Ovary (tissue), 7 donors: ENCODE measurements at regions not wholly inside any gene's neighbourhood (a gene's known extent, or its start where the extent isn't known, plus 50 kb on each side); places are given as distances from the start of the nearest gene placed in this dataset.

Experiments used
- DNase-seq, 5 donors: peaks; one replicate each; pipeline ENCODE4 v3.0.0-alpha.2; 2019 to 2020
- H3K27ac ChIP-seq, 2 donors: fragments of 200-600 bp; one replicate each; pipeline versions ENCODE4 v1.5.1 to v1.8.0; 2019 to 2022
- H3K27me3 ChIP-seq: fragments of 200-600 bp; one replicate; pipeline ENCODE4 v1.8.0; 2022
- H3K36me3 ChIP-seq: fragments of 200-600 bp; sonication (generic); one replicate; pipeline ENCODE4 v1.5.1; 2019
- H3K4me1 ChIP-seq: one replicate; pipeline ENCODE4 v1.8.1; 2013; ENCODE audit warnings: mild to moderate bottlenecking, moderate library complexity; ENCODE audit not compliant: insufficient read depth
- H3K4me3 ChIP-seq: fragments of 200-600 bp; sonication (generic); one replicate; pipeline ENCODE4 v1.5.1; 2017
- H3K9me3 ChIP-seq, 2 donors: fragments of 200-600 bp in 1 of 2; sonication (generic) in 1 of 2; one replicate each; pipeline versions ENCODE4 v1.5.1 to v1.8.1; 2013 to 2019; ENCODE audit warnings: mild to moderate bottlenecking in 1 of 2, moderate library complexity in 1 of 2
- EP300 ChIP-seq: sonication (generic); formaldehyde crosslinking; IDR thresholded peaks from one replicate; pipeline ENCODE4 v1.6.1; 2017; ENCODE audit warnings: antibody characterized with exemption
- POLR2A ChIP-seq: fragments of 450-650 bp; IDR thresholded peaks from one replicate; pipeline ENCODE4 v1.6.1; 2017; ENCODE audit warnings: antibody characterized with exemption, mild to moderate bottlenecking, moderate library complexity
- WGBS, 3 donors: extraction: QIAGEN DNeasy Blood & Tissue Kit in 1 of 3; methylation state at CpG; one replicate each; pipeline versions ENCODE4 v1.1.5 to v1.1.7; 2013 to 2017; 5-methylcytosine and 5-hydroxymethylcytosine counted together
- intact Hi-C, 4 donors: fragments of 100-400 bp; cut with DNase I; formaldehyde crosslinking; loops; one replicate each; pipeline versions ENCODE4 v1.11.0 to v1.15.1; 2022 to 2023
- TF ChIP-seq, protein P1 (sequence below), 3 donors: fragments of 450-650 bp in 2 of 3; fragments of 200-600 bp in 1 of 3; IDR thresholded peaks; one replicate each; pipeline versions ENCODE4 v1.5.1 to v1.8.0; 2016 to 2022; ENCODE audit warnings: antibody characterized with exemption in 3 of 3, mild to moderate bottlenecking in 1 of 3
- donor health status: DM: no; HTN: no; CAD: no; lungs with moderate emphysema.
- donor health status: DM: no; HTN: no; CAD: no.
- donor health status: Bipolar disorder and iron deficiency.
- donor health status: DM: no; HTN: no; CAD: no.
- donor health status: DM: yes; HTN: yes; CAD: no.

DNA sequence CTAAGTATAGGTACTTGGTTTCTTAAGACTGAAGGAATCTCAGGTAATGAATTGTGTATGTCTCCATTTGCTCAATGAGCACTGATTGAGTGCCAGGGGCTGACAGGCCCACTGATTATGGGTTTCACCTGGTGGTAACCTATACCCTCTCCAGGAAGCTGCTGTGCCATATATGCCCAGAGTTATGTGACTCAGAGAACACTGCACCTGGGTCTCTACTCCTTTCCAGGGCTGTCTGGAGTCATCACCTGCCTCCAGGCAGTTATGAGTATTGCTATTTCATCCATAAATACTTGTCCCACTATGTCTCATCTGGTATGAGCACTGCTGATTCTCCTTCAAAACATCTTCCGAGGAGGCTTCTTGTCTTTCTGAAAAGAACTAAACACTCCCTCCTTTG lies 692.9 kb downstream of the BCL11B start:
- 82 to 91% (median 88%) methylated on average over 1 of the region's 1 CpG for WGBS, 3 donors
- Histone ChIP-seq H3K4me1 (no peaks in the 10 kb centered on the region), H3K27me3 (no peaks in the 10 kb centered on the region), H3K9me3 (no peaks in the 10 kb centered on the region), H3K4me3 (no peak overlapping the region), H3K27ac (no peak overlapping the region), H3K36me3 (no peaks in the 10 kb centered on the region)
- TF ChIP-seq EP300 (no peak), POLR2A (no peak)
- intact Hi-C loops: no loop called here
- DNase-seq: no peak

DNA sequence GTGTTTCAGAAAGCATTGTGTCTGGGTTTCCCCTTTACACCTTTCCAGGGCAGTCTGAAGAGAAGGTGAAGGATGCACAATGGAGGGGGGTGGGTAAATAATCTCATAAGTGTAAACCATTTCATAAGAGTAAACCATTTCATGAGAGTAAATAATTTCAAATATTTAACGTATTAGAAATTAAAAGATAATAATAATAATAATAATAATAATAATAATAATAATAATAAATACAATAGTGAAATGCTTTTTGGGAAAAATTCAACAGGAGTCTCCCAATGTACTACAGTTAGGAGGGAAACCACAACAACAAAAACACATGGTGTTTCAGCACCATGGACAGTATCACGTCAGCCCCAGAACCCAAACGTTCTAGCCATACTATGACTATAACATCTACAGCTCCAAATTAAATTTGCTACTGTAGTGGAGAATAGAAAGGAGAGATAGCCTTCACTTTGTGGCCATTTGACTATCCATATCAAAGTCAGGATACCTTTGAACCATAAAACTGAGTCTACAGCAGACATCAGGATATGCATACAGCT lies 691.8 kb downstream of the BCL11B start:
- H3K27ac ChIP-seq: no peak overlapping the region
- no peaks in the 10 kb centered on the region for H3K27me3 ChIP-seq
- H3K4me1 ChIP-seq: no peaks in the 10 kb centered on the region
- WGBS, 3 donors: 2 to 5% (median 3%) methylated on average over 3 of the region's 3 CpGs
- TF ChIP-seq EP300 (no peak), POLR2A (no peak)
- TF ChIP-seq, protein P1, sequence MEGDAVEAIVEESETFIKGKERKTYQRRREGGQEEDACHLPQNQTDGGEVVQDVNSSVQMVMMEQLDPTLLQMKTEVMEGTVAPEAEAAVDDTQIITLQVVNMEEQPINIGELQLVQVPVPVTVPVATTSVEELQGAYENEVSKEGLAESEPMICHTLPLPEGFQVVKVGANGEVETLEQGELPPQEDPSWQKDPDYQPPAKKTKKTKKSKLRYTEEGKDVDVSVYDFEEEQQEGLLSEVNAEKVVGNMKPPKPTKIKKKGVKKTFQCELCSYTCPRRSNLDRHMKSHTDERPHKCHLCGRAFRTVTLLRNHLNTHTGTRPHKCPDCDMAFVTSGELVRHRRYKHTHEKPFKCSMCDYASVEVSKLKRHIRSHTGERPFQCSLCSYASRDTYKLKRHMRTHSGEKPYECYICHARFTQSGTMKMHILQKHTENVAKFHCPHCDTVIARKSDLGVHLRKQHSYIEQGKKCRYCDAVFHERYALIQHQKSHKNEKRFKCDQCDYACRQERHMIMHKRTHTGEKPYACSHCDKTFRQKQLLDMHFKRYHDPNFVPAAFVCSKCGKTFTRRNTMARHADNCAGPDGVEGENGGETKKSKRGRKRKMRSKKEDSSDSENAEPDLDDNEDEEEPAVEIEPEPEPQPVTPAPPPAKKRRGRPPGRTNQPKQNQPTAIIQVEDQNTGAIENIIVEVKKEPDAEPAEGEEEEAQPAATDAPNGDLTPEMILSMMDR (IDR thresholded peaks at IDR 0.05): no peak
- no peaks in the 10 kb centered on the region for H3K9me3 ChIP-seq
- no peak overlapping the region for H3K4me3 ChIP-seq
- no peaks in the 10 kb centered on the region for H3K36me3 ChIP-seq
- intact Hi-C loops: no loop called here
- DNase-seq: no peak

DNA sequence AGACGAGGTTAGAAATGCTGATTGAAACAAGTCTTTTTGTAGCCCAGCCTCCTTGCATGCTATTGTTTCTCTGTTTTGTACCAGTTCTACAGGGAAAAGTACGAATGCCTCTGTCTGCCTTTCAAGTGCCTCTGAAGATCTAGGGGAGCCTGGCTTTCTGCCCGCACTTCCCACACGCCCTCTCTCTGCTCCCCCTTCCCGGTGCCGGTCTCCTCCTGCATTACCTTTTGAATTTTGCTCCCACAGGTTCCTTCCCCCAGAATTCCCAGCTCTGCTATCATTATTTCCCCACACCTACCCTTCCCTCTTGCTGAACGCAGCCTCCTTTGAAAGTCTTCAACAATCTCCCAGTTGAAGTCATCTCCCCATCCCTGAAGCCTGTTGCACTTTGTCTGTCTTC lies 689.7 kb downstream of the BCL11B start:
- Histone ChIP-seq H3K27me3 (no peaks in the 10 kb centered on the region), H3K4me3 (no peak overlapping the region), H3K9me3 (no peaks in the 10 kb centered on the region), H3K4me1 (no peaks in the 10 kb centered on the region), H3K27ac (no peak overlapping the region), H3K36me3 (no peaks in the 10 kb centered on the region)
- no peak for TF ChIP-seq EP300
- TF ChIP-seq POLR2A: no peak
- TF ChIP-seq, protein P1 (IDR thresholded peaks at IDR 0.05): no peak
- no peak for DNase-seq
- 44 to 62% (median 49%) methylated on average over 7 of the region's 7 CpGs for WGBS, 3 donors
- intact Hi-C loops: no loop called here

DNA sequence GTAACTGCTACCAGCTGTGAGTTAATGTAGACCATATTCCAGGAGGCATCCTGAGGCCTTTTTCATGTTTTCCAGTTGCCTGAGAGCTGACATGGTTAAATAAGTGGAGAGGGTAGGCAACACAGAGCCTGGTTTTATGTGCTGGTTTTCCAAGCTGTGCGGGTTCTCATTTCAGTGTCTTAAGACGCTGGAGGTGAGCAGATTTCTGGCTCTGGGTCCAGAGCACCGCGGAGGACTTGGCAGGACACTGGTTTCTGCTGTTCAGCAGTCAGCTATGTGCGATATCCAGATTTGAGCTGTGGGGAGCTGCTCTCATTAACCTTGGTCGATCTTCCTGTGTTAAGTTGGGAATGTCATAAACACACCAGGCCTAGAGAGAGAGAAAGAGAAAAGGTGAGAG lies 680.8 kb downstream of the BCL11B start:
- H3K4me3 ChIP-seq: no peak overlapping the region
- H3K27ac ChIP-seq: no peak overlapping the region
- H3K36me3 ChIP-seq: no peaks in the 10 kb centered on the region
- DNase-seq: no peak
- no peaks in the 10 kb centered on the region for H3K27me3 ChIP-seq
- 68 to 77% (median 69%) methylated on average over 6 of the region's 6 CpGs for WGBS, 3 donors
- intact Hi-C loops: no loop called here
- TF ChIP-seq, protein P1 (IDR thresholded peaks at IDR 0.05): no peak
- TF ChIP-seq EP300 (no peak), POLR2A (no peak)
- H3K9me3 ChIP-seq: no peaks in the 10 kb centered on the region
- no peaks in the 10 kb centered on the region for H3K4me1 ChIP-seq

DNA sequence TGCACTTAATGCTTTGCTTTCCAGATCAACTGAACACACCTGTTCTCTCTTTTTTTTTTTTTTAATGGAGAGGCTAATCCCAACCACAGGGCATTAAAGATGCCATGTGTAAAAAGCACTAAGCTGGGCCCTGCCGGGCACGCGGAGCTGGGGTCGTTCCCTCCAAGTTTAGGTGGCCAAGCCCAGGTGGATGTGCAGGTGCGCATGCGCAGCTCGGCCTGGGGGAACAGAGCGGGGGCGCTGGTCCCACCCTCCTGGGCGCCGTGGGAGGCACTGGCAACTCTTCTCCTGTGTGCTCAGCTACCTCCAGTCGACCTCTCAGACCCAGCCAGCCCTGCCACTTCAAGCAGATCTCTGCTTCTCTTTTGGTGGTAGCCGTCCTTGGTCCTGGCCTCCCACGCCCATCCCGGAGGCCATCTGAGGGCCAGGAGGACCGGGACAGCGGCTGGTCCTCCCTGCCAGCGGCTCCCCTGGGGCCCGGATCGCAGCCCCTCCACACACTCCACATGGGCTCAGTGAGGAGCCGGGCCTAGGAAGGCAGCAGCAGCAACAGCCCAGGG lies 679.3 kb downstream of the BCL11B start:
- H3K27ac ChIP-seq: no peak overlapping the region
- no peak overlapping the region for H3K4me3 ChIP-seq
- TF ChIP-seq EP300 (no peak), POLR2A (no peak)
- TF ChIP-seq, protein P1 (IDR thresholded peaks at IDR 0.05): no peak
- no peaks in the 10 kb centered on the region for H3K36me3 ChIP-seq
- no peaks in the 10 kb centered on the region for H3K4me1 ChIP-seq
- WGBS, 3 donors: 77 to 90% (median 82%) methylated on average over 16 to 21 of the region's 21 CpGs
- intact Hi-C loops: no loop called here
- H3K9me3 ChIP-seq: no peaks in the 10 kb centered on the region
- H3K27me3 ChIP-seq: no peaks in the 10 kb centered on the region
- no peak for DNase-seq
